ENCODE measurements at regions not wholly inside any gene's neighbourhood (a gene's known extent, or its start where the extent isn't known, plus 50 kb on each side); places are given as distances from the start of the nearest gene placed in this dataset.

DNA sequence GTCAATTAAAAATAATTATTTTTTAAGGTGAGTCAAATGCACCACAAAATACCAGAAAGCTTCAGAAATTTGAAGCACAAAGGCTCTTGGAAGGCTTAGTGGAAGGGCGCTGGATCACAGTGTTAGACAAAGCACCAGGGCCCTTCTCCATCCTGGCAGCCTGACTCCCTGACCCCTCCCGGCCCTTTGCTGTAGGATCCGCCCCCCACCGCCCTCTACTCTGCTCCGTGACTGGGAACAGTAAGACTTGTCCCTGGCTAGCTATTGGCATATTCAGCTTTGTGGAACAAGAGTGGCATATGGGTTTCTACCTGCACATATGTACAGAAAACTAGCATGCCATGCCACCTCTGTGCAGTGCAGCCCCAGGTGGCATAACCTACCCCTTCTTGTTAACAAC is 222.1 kb downstream of the SYK start:
- no peak overlapping the region for H3K4me2 ChIP-seq (ENCODE audit: insufficient read depth, low read length)
- H3K4me1 ChIP-seq (ENCODE audit: control insufficient read depth, extremely low read depth, insufficient read depth, low read length): no peaks in the 10 kb centered on the region
- no peak overlapping the region for H2AFZ ChIP-seq (ENCODE audit: low read depth, low read length)
- no peak for DNase-seq (ENCODE audit: low read depth, low spot score)
- no peaks in the 10 kb centered on the region for H3K79me2 ChIP-seq (ENCODE audit: control insufficient read depth, insufficient read depth, low read length)
- H3K36me3 ChIP-seq (ENCODE audit: control insufficient read depth in 2 of 2, extremely low read depth in 1 of 2, insufficient read depth in 2 of 2, low read length in 2 of 2): no peaks in the 10 kb centered on the region
- no peak for FAIRE-seq
- no peaks in the 10 kb centered on the region for H3K9me3 ChIP-seq (replicated peaks; ENCODE audit: control insufficient read depth, insufficient read depth, low read length)
- H3K27me3 ChIP-seq (ENCODE audit: control insufficient read depth in 2 of 2, insufficient read depth in 2 of 2, low read length in 2 of 2): no peaks in the 10 kb centered on the region
- no TSS peak for BruUV-seq (replicated peaks)
- H3K9me1 ChIP-seq (replicated peaks; ENCODE audit: control insufficient read depth, extremely low read depth, insufficient read depth, low read length): no peaks in the 10 kb centered on the region
- CTCF ChIA-PET: interaction anchor here (1.3 kb wide), 1 partner anchor 109 kb away, joined by 4 read pairs; no protein-coding TSS in a partner anchor
- dilution Hi-C loops (cut with MboI; ENCODE audit: extremely low pct_ligation_motif_present, low sequenced_read_pairs): no loop called here
- POLR2A ChIA-PET: no interaction called here
- TF ChIP-seq JUN (IDR thresholded peaks at IDR 0.05; ENCODE audit: borderline replicate concordance, insufficient read depth, insufficient read length, low read depth) (no peak), GATA2 (IDR thresholded peaks at IDR 0.05; ENCODE audit: insufficient read depth, insufficient read length, low read depth, low read length) (no peak), FOS (IDR thresholded peaks at IDR 0.05; ENCODE audit: borderline replicate concordance, insufficient read depth, low read length) (no peak), MYC (IDR thresholded peaks at IDR 0.05; ENCODE audit: low read depth, low read length) (no peak), EZH2 (IDR thresholded peaks at IDR 0.05; ENCODE audit: borderline replicate concordance, low read depth, low read length, severe bottlenecking) (no peak), POLR2AphosphoS5 (IDR thresholded peaks at IDR 0.05; ENCODE audit: insufficient read depth, low read depth, low read length) (no peak), POLR2A (IDR thresholded peaks at IDR 0.05; ENCODE audit: low read depth, low read length) (no peak)
- TF ChIP-seq, protein P1, sequence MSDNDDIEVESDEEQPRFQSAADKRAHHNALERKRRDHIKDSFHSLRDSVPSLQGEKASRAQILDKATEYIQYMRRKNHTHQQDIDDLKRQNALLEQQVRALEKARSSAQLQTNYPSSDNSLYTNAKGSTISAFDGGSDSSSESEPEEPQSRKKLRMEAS (IDR thresholded peaks at IDR 0.05; ENCODE audit: insufficient read depth, insufficient read length): no peak
- no peak overlapping the region for H3K27ac ChIP-seq (ENCODE audit: insufficient read depth, low read depth, low read length)
- H3K4me3 ChIP-seq (replicated peaks in 1 of 3; ENCODE audit: insufficient read depth in 1 of 3, low read depth in 1 of 3, low read length in 3 of 3): no peak overlapping the region
- no peaks in the 10 kb centered on the region for H4K20me1 ChIP-seq (replicated peaks; ENCODE audit: control insufficient read depth, extremely low read depth, insufficient read depth, low read length)
- intact Hi-C loops (cut with micrococcal nuclease): no loop called here
- no peak overlapping the region for H3K9ac ChIP-seq (replicated peaks; ENCODE audit: extremely low read depth, insufficient read depth, low read length)

DNA sequence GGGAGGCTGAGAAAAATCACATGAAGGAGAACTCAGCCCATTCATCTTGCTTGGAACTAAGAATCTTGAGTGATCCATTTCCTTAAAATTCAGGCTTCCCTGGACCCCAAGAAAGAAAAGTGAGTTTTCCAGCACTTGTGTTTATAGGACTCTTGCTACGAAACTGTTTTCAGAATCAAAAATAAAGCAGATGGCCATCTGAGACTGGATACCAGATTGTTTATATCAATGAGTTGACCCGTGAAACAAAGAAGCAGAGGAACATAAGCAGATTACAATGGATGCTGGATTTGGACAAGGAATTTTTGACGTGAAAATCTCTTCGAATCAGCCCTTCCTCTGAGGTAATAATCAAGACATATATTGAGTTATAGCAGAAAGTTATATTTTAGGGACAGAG is 223.2 kb downstream of the SYK start:
- dilution Hi-C loops (cut with MboI; ENCODE audit: extremely low pct_ligation_motif_present, low sequenced_read_pairs): no loop called here
- TF ChIP-seq JUN (IDR thresholded peaks at IDR 0.05; ENCODE audit: borderline replicate concordance, insufficient read depth, insufficient read length, low read depth) (no peak), POLR2A (IDR thresholded peaks at IDR 0.05; ENCODE audit: low read depth, low read length) (no peak), FOS (IDR thresholded peaks at IDR 0.05; ENCODE audit: borderline replicate concordance, insufficient read depth, low read length) (no peak), MYC (IDR thresholded peaks at IDR 0.05; ENCODE audit: low read depth, low read length) (no peak), GATA2 (IDR thresholded peaks at IDR 0.05; ENCODE audit: insufficient read depth, insufficient read length, low read depth, low read length) (no peak), EZH2 (IDR thresholded peaks at IDR 0.05; ENCODE audit: borderline replicate concordance, low read depth, low read length, severe bottlenecking) (no peak), POLR2AphosphoS5 (IDR thresholded peaks at IDR 0.05; ENCODE audit: insufficient read depth, low read depth, low read length) (no peak)
- TF ChIP-seq, protein P2, sequence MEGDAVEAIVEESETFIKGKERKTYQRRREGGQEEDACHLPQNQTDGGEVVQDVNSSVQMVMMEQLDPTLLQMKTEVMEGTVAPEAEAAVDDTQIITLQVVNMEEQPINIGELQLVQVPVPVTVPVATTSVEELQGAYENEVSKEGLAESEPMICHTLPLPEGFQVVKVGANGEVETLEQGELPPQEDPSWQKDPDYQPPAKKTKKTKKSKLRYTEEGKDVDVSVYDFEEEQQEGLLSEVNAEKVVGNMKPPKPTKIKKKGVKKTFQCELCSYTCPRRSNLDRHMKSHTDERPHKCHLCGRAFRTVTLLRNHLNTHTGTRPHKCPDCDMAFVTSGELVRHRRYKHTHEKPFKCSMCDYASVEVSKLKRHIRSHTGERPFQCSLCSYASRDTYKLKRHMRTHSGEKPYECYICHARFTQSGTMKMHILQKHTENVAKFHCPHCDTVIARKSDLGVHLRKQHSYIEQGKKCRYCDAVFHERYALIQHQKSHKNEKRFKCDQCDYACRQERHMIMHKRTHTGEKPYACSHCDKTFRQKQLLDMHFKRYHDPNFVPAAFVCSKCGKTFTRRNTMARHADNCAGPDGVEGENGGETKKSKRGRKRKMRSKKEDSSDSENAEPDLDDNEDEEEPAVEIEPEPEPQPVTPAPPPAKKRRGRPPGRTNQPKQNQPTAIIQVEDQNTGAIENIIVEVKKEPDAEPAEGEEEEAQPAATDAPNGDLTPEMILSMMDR (IDR thresholded peaks at IDR 0.05; ENCODE audit: extremely low read depth in 1 of 2, insufficient read depth in 1 of 2, low read depth in 1 of 2, low read length in 2 of 2): no peak
- TF ChIP-seq, protein P1 (IDR thresholded peaks at IDR 0.05; ENCODE audit: insufficient read depth, insufficient read length): no peak
- Histone ChIP-seq H3K9me1 (replicated peaks; ENCODE audit: control insufficient read depth, extremely low read depth, insufficient read depth, low read length) (no peaks in the 10 kb centered on the region), H3K27me3 (ENCODE audit: control insufficient read depth in 2 of 2, insufficient read depth in 2 of 2, low read length in 2 of 2) (peaks cover 0 to 2% of the 10 kb centered on the region in 2 experiments), H3K79me2 (ENCODE audit: control insufficient read depth, insufficient read depth, low read length) (no peaks in the 10 kb centered on the region), H3K9me3 (replicated peaks; ENCODE audit: control insufficient read depth, insufficient read depth, low read length) (no peaks in the 10 kb centered on the region), H4K20me1 (replicated peaks; ENCODE audit: control insufficient read depth, extremely low read depth, insufficient read depth, low read length) (no peaks in the 10 kb centered on the region), H3K9ac (replicated peaks; ENCODE audit: extremely low read depth, insufficient read depth, low read length) (no peak overlapping the region), H3K4me1 (ENCODE audit: control insufficient read depth, extremely low read depth, insufficient read depth, low read length) (no peaks in the 10 kb centered on the region), H2AFZ (ENCODE audit: low read depth, low read length) (no peak overlapping the region), H3K4me2 (ENCODE audit: insufficient read depth, low read length) (no peak overlapping the region), H3K36me3 (ENCODE audit: control insufficient read depth in 2 of 2, extremely low read depth in 1 of 2, insufficient read depth in 2 of 2, low read length in 2 of 2) (no peaks in the 10 kb centered on the region), H3K27ac (ENCODE audit: insufficient read depth, low read depth, low read length) (no peak overlapping the region), H3K4me3 (replicated peaks in 1 of 3; ENCODE audit: insufficient read depth in 1 of 3, low read depth in 1 of 3, low read length in 3 of 3) (no peak overlapping the region)
- no TSS peak for BruUV-seq (replicated peaks)
- ChIA-PET POLR2A (no interaction called here), CTCF (interaction anchor here (1.3 kb wide), 1 partner anchor 110 kb away, joined by 4 read pairs; no protein-coding TSS in a partner anchor)
- FAIRE-seq (peak; percentile 4), DNase-seq (ENCODE audit: low read depth, low spot score) (no peak)
- intact Hi-C loops (cut with micrococcal nuclease): no loop called here
